ENCODE measurements at regions not wholly inside any gene's neighbourhood (a gene's known extent, or its start where the extent isn't known, plus 50 kb on each side); places are given as distances from the start of the nearest gene placed in this dataset.

DNA sequence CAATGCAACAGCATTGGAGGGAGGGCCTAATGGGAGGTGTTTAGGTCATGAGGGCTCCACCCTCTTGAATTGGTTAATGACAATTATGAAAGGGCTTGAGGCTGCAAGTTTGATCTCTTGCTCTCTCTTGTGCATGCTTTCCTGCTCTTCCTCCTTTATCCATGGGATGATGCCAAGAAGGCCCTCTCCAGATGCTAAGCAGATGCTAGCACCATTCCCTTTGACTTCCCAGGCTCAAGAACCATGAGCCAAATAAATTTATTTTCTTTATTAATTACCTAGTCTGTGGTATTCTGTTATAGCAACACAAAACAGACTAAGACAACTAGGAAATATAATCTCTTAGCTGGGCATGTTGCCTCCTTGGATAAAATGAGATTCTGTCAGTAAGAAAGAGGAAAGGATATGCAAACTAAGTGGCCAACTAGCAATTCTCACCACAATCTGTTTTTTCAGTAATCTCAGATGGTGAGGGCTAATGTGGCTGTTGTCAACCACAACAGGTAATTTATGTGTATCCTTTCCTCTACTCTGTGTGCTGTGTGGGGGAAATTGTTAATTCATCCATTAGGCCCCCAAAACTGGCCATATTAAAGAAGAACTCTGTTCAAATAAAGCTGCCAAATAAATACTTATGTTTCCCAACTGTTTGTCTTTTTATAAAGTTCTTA lies 269.1 kb upstream of the CD180 start:
- TF ChIP-seq ZBTB1 (tag by site-specific recombination; IDR thresholded peaks at IDR 0.05): no peak
- TF ChIP-seq ZNF211 (tag by site-specific recombination; IDR thresholded peaks at IDR 0.05; ENCODE audit: low read depth): no peak
- TF ChIP-seq CTCF (tag by site-specific recombination; IDR thresholded peaks at IDR 0.05): no peak
- TF ChIP-seq GFI1B (tag by site-specific recombination; IDR thresholded peaks at IDR 0.05): no peak
- no peak for TF ChIP-seq ZBTB21 (tag by site-specific recombination; IDR thresholded peaks at IDR 0.05)
- TF ChIP-seq ZNF692 (tag by site-specific recombination; IDR thresholded peaks at IDR 0.05): no peak
- TF ChIP-seq, protein P1, sequence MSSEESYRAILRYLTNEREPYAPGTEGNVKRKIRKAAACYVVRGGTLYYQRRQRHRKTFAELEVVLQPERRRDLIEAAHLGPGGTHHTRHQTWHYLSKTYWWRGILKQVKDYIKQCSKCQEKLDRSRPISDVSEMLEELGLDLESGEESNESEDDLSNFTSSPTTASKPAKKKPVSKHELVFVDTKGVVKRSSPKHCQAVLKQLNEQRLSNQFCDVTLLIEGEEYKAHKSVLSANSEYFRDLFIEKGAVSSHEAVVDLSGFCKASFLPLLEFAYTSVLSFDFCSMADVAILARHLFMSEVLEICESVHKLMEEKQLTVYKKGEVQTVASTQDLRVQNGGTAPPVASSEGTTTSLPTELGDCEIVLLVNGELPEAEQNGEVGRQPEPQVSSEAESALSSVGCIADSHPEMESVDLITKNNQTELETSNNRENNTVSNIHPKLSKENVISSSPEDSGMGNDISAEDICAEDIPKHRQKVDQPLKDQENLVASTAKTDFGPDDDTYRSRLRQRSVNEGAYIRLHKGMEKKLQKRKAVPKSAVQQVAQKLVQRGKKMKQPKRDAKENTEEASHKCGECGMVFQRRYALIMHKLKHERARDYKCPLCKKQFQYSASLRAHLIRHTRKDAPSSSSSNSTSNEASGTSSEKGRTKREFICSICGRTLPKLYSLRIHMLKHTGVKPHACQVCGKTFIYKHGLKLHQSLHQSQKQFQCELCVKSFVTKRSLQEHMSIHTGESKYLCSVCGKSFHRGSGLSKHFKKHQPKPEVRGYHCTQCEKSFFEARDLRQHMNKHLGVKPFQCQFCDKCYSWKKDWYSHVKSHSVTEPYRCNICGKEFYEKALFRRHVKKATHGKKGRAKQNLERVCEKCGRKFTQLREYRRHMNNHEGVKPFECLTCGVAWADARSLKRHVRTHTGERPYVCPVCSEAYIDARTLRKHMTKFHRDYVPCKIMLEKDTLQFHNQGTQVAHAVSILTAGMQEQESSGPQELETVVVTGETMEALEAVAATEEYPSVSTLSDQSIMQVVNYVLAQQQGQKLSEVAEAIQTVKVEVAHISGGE (tag by site-specific recombination; conservative IDR thresholded peaks at IDR 0.05; ENCODE audit: low read depth): no peak
- TF ChIP-seq PRDM1 (tag by site-specific recombination; IDR thresholded peaks at IDR 0.05): no peak
- TF ChIP-seq ZNF274 (IDR thresholded peaks at IDR 0.05; ENCODE audit: low read length): no peak
- no peak for TF ChIP-seq ZNF274 (tag by site-specific recombination; IDR thresholded peaks at IDR 0.05; ENCODE audit: borderline replicate concordance)
- TF ChIP-seq HOXC10 (CRISPR knock-in tag; IDR thresholded peaks at IDR 0.05): no peak
- TF ChIP-seq ZNF335 (tag by site-specific recombination; conservative IDR thresholded peaks at IDR 0.05): no peak
- no peak for TF ChIP-seq KLF7 (tag by site-specific recombination; IDR thresholded peaks at IDR 0.05; ENCODE audit: borderline replicate concordance)
- no peak for TF ChIP-seq KLF9 (tag by site-specific recombination; IDR thresholded peaks at IDR 0.05; ENCODE audit: low read depth)
- no peak for TF ChIP-seq ZNF398 (tag by site-specific recombination; IDR thresholded peaks at IDR 0.05)

Data from HEK293 (cell line).